Right forelimb (tissue), 1 donor: ENCODE measurements at regions not wholly inside any gene's neighbourhood (a gene's known extent, or its start where the extent isn't known, plus 50 kb on each side); places are given as distances from the start of the nearest gene placed in this dataset.
"Not testable (repeated sequence)": the region's sequence is repeated elsewhere in the genome, so short reads cannot be mapped to it uniquely, and the experiment has no call there.

Experiments
- DNase-seq: peaks from one replicate; pipeline ENCODE4 v3.0.0-alpha.2; 2018

- no peak for DNase-seq
Measured at GRCh38 chr12:84117190-84117589, 795.4 kb downstream of the SLC6A15 start.

- DNase-seq = no peak
Measured at GRCh38 chr12:84113666-84114065, 798.9 kb downstream of the SLC6A15 start.

GRCh38 chr12:84103886-84104285, 808.7 kb downstream of the SLC6A15 start:
- not testable (repeated sequence) for DNase-seq

GRCh38 chr12:84101963-84102362, 810.6 kb downstream of the SLC6A15 start:
- DNase-seq = not testable (repeated sequence)

- DNase-seq = not testable (repeated sequence)
Measured at GRCh38 chr12:84099591-84099990, 813.0 kb downstream of the SLC6A15 start.

- DNase-seq = no peak
Measured at GRCh38 chr12:84091651-84092050, 820.9 kb downstream of the SLC6A15 start.

- DNase-seq = no peak
Measured at GRCh38 chr12:84089356-84089755, 823.2 kb downstream of the SLC6A15 start.

GRCh38 chr12:84085046-84085445, 827.6 kb downstream of the SLC6A15 start:
- DNase-seq = no peak

GRCh38 chr12:84079626-84080025, 833.0 kb downstream of the SLC6A15 start:
- DNase-seq = no peak

- DNase-seq = no peak
Measured at GRCh38 chr12:84077679-84078078, 834.9 kb downstream of the SLC6A15 start.

- DNase-seq = no peak
Measured at GRCh38 chr12:84075991-84076390, 836.6 kb downstream of the SLC6A15 start.

- DNase-seq = no peak
Measured at GRCh38 chr12:84073401-84073800, 839.2 kb downstream of the SLC6A15 start.

- no peak for DNase-seq
Measured at GRCh38 chr12:84072961-84073360, 839.6 kb downstream of the SLC6A15 start.

- DNase-seq = peak; percentile 66
Measured at GRCh38 chr12:84070292-84070691, 842.3 kb downstream of the SLC6A15 start.

- no peak for DNase-seq
Measured at GRCh38 chr12:84069699-84070098, 842.9 kb downstream of the SLC6A15 start.

- peak; percentile 43 for DNase-seq
Measured at GRCh38 chr12:84069198-84069597, 843.4 kb downstream of the SLC6A15 start.

GRCh38 chr12:84058136-84058535, 854.5 kb downstream of the SLC6A15 start:
- no peak for DNase-seq

GRCh38 chr12:84054811-84055210, 857.8 kb downstream of the SLC6A15 start:
- DNase-seq = no peak

- DNase-seq = no peak
Measured at GRCh38 chr12:84047881-84048280, 864.7 kb downstream of the SLC6A15 start.

GRCh38 chr12:84046859-84047258, 865.7 kb downstream of the SLC6A15 start:
- DNase-seq = no peak

- no peak for DNase-seq
Measured at GRCh38 chr12:84043355-84043754, 869.2 kb downstream of the SLC6A15 start.

- no peak for DNase-seq
Measured at GRCh38 chr12:84038242-84038641, 874.4 kb downstream of the SLC6A15 start.

GRCh38 chr12:84036912-84037311, 875.7 kb downstream of the SLC6A15 start:
- no peak for DNase-seq

- no peak for DNase-seq
Measured at GRCh38 chr12:84035766-84036165, 876.8 kb downstream of the SLC6A15 start.

GRCh38 chr12:84034871-84035270, 877.7 kb downstream of the SLC6A15 start:
- DNase-seq = no peak

GRCh38 chr12:84033162-84033561, 879.4 kb downstream of the SLC6A15 start:
- DNase-seq = no peak
